Trophoblast cell (in vitro differentiated cells and primary cell): ENCODE measurements at regions not wholly inside any gene's neighbourhood (a gene's known extent, or its start where the extent isn't known, plus 50 kb on each side); places are given as distances from the start of the nearest gene placed in this dataset.
A peak's percentile ranks its signal among the peaks of the same experiment; 100 is the strongest.

Source experiments
- DNase-seq, 2 donors: peaks; one replicate each; pipeline ENCODE4 v3.0.0-alpha.2; 2016
- H2AFZ ChIP-seq: 2 replicates; pipeline ENCODE4 v1.6.1; 2013; ENCODE audit warnings: low read length, moderate library complexity, mild to moderate bottlenecking; ENCODE audit not compliant: insufficient read depth, poor library complexity
- H2AK5ac ChIP-seq: 2 replicates; pipeline ENCODE4 v1.6.1; 2013; ENCODE audit warnings: mild to moderate bottlenecking, low read length
- H2BK120ac ChIP-seq: 2 replicates; pipeline ENCODE4 v1.6.1; 2013; ENCODE audit warnings: low read length, mild to moderate bottlenecking, moderate library complexity; ENCODE audit not compliant: insufficient read depth, poor library complexity
- H2BK12ac ChIP-seq: 2 replicates; pipeline ENCODE4 v1.6.1; 2013; ENCODE audit warnings: mild to moderate bottlenecking, low read length, moderate library complexity
- H2BK5ac ChIP-seq: 2 replicates; pipeline ENCODE4 v1.6.1; 2013; ENCODE audit warnings: low read length, low read depth, moderate library complexity, mild to moderate bottlenecking; ENCODE audit not compliant: poor library complexity
- H3K14ac ChIP-seq: 2 replicates; pipeline ENCODE4 v1.6.1; 2013; ENCODE audit warnings: mild to moderate bottlenecking, low read length
- H3K18ac ChIP-seq: 2 replicates; pipeline ENCODE4 v1.6.1; 2013; ENCODE audit warnings: mild to moderate bottlenecking, low read length
- H3K23ac ChIP-seq: 2 replicates; pipeline ENCODE4 v1.6.1; 2013; ENCODE audit warnings: low read length
- H3K27ac ChIP-seq: 2 replicates; pipeline ENCODE4 v1.5.1; 2013; ENCODE audit warnings: low read depth, mild to moderate bottlenecking, inconsistent platforms, low read length, moderate library complexity
- H3K27me3 ChIP-seq: 2 replicates; pipeline ENCODE4 v1.6.1; 2013; ENCODE audit warnings: inconsistent platforms, mild to moderate bottlenecking, low read length, moderate library complexity; ENCODE audit not compliant: insufficient read depth
- H3K36me3 ChIP-seq, 2 experiments: 1 replicate in 1 of 2; 2 replicates in 1 of 2; pipeline ENCODE4 v1.6.1; 2013; ENCODE audit warnings: low read length in 2 of 2, mild to moderate bottlenecking in 2 of 2, moderate library complexity in 1 of 2; ENCODE audit not compliant: insufficient read depth in 2 of 2, control insufficient read depth in 1 of 2
- H3K4ac ChIP-seq: 2 replicates; pipeline ENCODE4 v1.6.1; 2013; ENCODE audit warnings: low read depth, mild to moderate bottlenecking, low read length, moderate library complexity
- H3K4me1 ChIP-seq, 2 experiments: 1 replicate in 1 of 2; 2 replicates in 1 of 2; pipeline ENCODE4 v1.6.1; 2013; ENCODE audit warnings: low read length in 2 of 2, mild to moderate bottlenecking in 2 of 2, moderate library complexity in 1 of 2; ENCODE audit not compliant: insufficient read depth in 2 of 2, control insufficient read depth in 1 of 2
- H3K4me2 ChIP-seq: 2 replicates; pipeline ENCODE4 v1.6.1; 2013; ENCODE audit warnings: inconsistent platforms, mild to moderate bottlenecking, low read length, moderate library complexity
- H3K4me3 ChIP-seq: 2 replicates; pipeline ENCODE4 v1.5.1; 2013; ENCODE audit warnings: mild to moderate bottlenecking, low read depth, low read length, inconsistent platforms
- H3K79me1 ChIP-seq: one replicate; pipeline ENCODE4 v1.6.1; 2013; ENCODE audit warnings: low read length
- H3K79me2 ChIP-seq: 2 replicates; pipeline ENCODE4 v1.6.1; 2013; ENCODE audit warnings: low read length, mild to moderate bottlenecking; ENCODE audit not compliant: control insufficient read depth, insufficient read depth, poor library complexity
- H3K9ac ChIP-seq: 2 replicates; pipeline ENCODE4 v1.6.1; 2013; ENCODE audit warnings: mild to moderate bottlenecking, low read length
- H3K9me3 ChIP-seq: 2 replicates; pipeline ENCODE4 v1.6.1; 2013; ENCODE audit warnings: low read depth, mild to moderate bottlenecking, control low read depth, inconsistent platforms, low read length; ENCODE audit not compliant: insufficient read depth
- H4K12ac ChIP-seq: 2 replicates; pipeline ENCODE4 v1.6.1; 2013; ENCODE audit warnings: low read depth, mild to moderate bottlenecking, low read length, moderate library complexity
- H4K8ac ChIP-seq: 2 replicates; pipeline ENCODE4 v1.6.1; 2013; ENCODE audit warnings: low read depth, mild to moderate bottlenecking, low read length, moderate library complexity
- H4K91ac ChIP-seq: one replicate; pipeline ENCODE4 v1.6.1; 2013; ENCODE audit warnings: low read depth, mild to moderate bottlenecking, low read length, moderate library complexity
- WGBS: extraction: QIAGEN DNeasy Blood & Tissue Kit; methylation state at CpG from one replicate; pipeline ENCODE4 v1.1.7; 2013; ENCODE audit warnings: missing lambda C conversion rate; ENCODE audit not compliant: insufficient read length, insufficient coverage; ENCODE audit errors: extremely low coverage; 5-methylcytosine and 5-hydroxymethylcytosine counted together

GRCh38 chr2:212915121-212915782, 236.2 kb downstream of the IKZF2 start:
- no peak overlapping the region for H2BK120ac ChIP-seq
- no peaks in the 10 kb centered on the region for H3K79me1 ChIP-seq
- H3K23ac ChIP-seq: no peak overlapping the region
- H2BK5ac ChIP-seq: no peak overlapping the region
- no peaks in the 10 kb centered on the region for H3K27me3 ChIP-seq
- H4K8ac ChIP-seq: no peak overlapping the region
- no peaks in the 10 kb centered on the region for H3K79me2 ChIP-seq
- WGBS: no CpG with 5 or more reads among the region's 4 CpGs
- H2AK5ac ChIP-seq: no peak overlapping the region
- H2AFZ ChIP-seq: no peak overlapping the region
- H3K27ac ChIP-seq: no peak overlapping the region
- H3K4me2 ChIP-seq: no peak overlapping the region
- no peak overlapping the region for H4K91ac ChIP-seq
- H3K9ac ChIP-seq: no peak overlapping the region
- no peak overlapping the region for H2BK12ac ChIP-seq
- peak in 1 of 2 donors; percentile 32 for DNase-seq
- no peak overlapping the region for H3K4me3 ChIP-seq
- H3K18ac ChIP-seq: no peak overlapping the region
- no peak overlapping the region for H3K4ac ChIP-seq
- H3K9me3 ChIP-seq: no peaks in the 10 kb centered on the region
- H3K14ac ChIP-seq: no peak overlapping the region
- H4K12ac ChIP-seq: no peak overlapping the region
- no peaks in the 10 kb centered on the region for H3K36me3 ChIP-seq
- peaks cover 2 to 3% of the 10 kb centered on the region in 2 experiments for H3K4me1 ChIP-seq

GRCh38 chr2:212914392-212914791, 237.0 kb downstream of the IKZF2 start:
- Histone ChIP-seq H4K8ac (no peak overlapping the region), H2BK12ac (no peak overlapping the region), H2AFZ (no peak overlapping the region), H2AK5ac (no peak overlapping the region), H3K79me2 (no peaks in the 10 kb centered on the region), H3K36me3 (no peaks in the 10 kb centered on the region), H4K91ac (no peak overlapping the region), H4K12ac (no peak overlapping the region), H3K4me1 (peaks cover 2 to 3% of the 10 kb centered on the region in 2 experiments), H3K18ac (no peak overlapping the region), H3K14ac (no peak overlapping the region), H3K9ac (no peak overlapping the region), H3K27ac (no peak overlapping the region), H2BK5ac (no peak overlapping the region), H3K4me2 (no peak overlapping the region), H3K4ac (no peak overlapping the region), H3K23ac (no peak overlapping the region), H3K27me3 (no peaks in the 10 kb centered on the region), H3K4me3 (no peak overlapping the region), H3K79me1 (no peaks in the 10 kb centered on the region), H2BK120ac (no peak overlapping the region), H3K9me3 (no peaks in the 10 kb centered on the region)
- no CpG with 5 or more reads among the region's 3 CpGs for WGBS
- DNase-seq: no peak

GRCh38 chr2:212913640-212914306, 237.6 kb downstream of the IKZF2 start:
- no CpG with 5 or more reads among the region's 6 CpGs for WGBS

GRCh38 chr2:212912445-212913103, 238.8 kb downstream of the IKZF2 start:
- Histone ChIP-seq H3K79me1 (no peaks in the 10 kb centered on the region), H2BK120ac (no peak overlapping the region), H3K18ac (no peak overlapping the region), H3K79me2 (no peaks in the 10 kb centered on the region), H3K9ac (no peak overlapping the region), H2BK5ac (no peak overlapping the region), H4K12ac (no peak overlapping the region), H2AK5ac (no peak overlapping the region), H3K4me1 (peaks cover 0 to 1% of the 10 kb centered on the region in 2 experiments), H4K8ac (no peak overlapping the region), H2AFZ (no peak overlapping the region), H3K9me3 (no peaks in the 10 kb centered on the region), H3K14ac (no peak overlapping the region), H3K23ac (no peak overlapping the region), H4K91ac (no peak overlapping the region), H3K27me3 (no peaks in the 10 kb centered on the region), H3K4me2 (no peak overlapping the region), H3K36me3 (no peaks in the 10 kb centered on the region), H3K4me3 (no peak overlapping the region), H2BK12ac (no peak overlapping the region), H3K27ac (no peak overlapping the region), H3K4ac (no peak overlapping the region)
- DNase-seq: peak; percentile 75 to 81
- WGBS: no CpG with 5 or more reads among the region's 7 CpGs

More at GRCh38 chr2:212913640-212914306, 237.6 kb downstream of the IKZF2 start:
- H2BK12ac ChIP-seq: no peak overlapping the region
- no peak overlapping the region for H4K8ac ChIP-seq
- no peak for DNase-seq
- H3K79me1 ChIP-seq: no peaks in the 10 kb centered on the region
- no peak overlapping the region for H2AK5ac ChIP-seq
- H3K4me3 ChIP-seq: no peak overlapping the region
- H3K4ac ChIP-seq: no peak overlapping the region
- H3K9ac ChIP-seq: no peak overlapping the region
- no peak overlapping the region for H3K14ac ChIP-seq
- H4K12ac ChIP-seq: no peak overlapping the region
- peaks cover 2% of the 10 kb centered on the region in 2 experiments for H3K4me1 ChIP-seq
- no peak overlapping the region for H2BK5ac ChIP-seq
- H2BK120ac ChIP-seq: no peak overlapping the region
- no peak overlapping the region for H3K4me2 ChIP-seq
- no peak overlapping the region for H4K91ac ChIP-seq
- no peak overlapping the region for H3K23ac ChIP-seq
- no peaks in the 10 kb centered on the region for H3K79me2 ChIP-seq
- no peak overlapping the region for H3K27ac ChIP-seq
- no peaks in the 10 kb centered on the region for H3K36me3 ChIP-seq
- no peak overlapping the region for H3K18ac ChIP-seq
- no peaks in the 10 kb centered on the region for H3K27me3 ChIP-seq
- H3K9me3 ChIP-seq: no peaks in the 10 kb centered on the region
- no peak overlapping the region for H2AFZ ChIP-seq
